Stimulated activated CD4-positive, alpha-beta T cell treated with anti-CD3 and anti-CD28 coated beads, Interleukin-4, amount 100 ng/mL, for 24 hours (primary cell): ENCODE measurements at regions not wholly inside any gene's neighbourhood (a gene's known extent, or its start where the extent isn't known, plus 50 kb on each side); places are given as distances from the start of the nearest gene placed in this dataset.

Experiments
- DNase-seq: peaks from one replicate; pipeline ENCODE4 v3.0.0-alpha.2; 2020

DNA sequence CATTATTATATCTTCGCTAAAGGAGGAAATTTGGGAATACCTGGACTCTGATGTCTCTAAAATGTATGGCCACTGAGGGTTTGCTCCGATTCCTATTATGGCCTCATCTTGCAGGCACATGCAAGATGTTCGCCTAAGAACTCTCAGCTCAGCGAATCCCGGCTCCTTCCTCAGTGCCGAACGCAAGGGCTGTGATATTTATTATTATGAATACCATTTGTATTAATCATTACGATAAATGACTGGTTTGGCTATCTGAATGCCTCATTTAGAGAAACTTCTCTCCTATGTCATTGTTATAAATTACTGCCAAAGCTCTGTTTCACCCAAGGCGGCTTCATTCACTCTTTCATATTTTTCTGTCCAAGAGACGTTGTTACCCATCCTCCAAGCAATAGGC is 369.7 kb upstream of the TSHZ3 start:
- DNase-seq, result no peak

DNA sequence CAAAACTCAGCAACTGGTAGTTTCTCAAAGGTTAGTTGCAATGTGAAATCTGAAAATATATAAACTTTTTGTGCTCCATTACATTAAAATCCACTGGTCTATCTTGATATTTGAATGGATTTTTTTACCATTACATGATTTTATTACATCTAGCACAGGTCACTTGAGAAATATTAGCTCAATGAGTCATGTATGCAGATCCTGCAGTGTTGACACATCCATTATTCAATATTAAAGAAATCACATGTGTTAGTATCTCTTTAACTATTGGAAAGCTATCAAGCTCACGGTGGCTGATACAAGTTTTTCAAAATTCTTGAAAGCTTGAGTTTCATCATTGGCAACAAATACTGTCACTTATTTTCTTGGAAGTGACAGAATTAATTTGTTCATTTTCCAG is 373.9 kb upstream of the TSHZ3 start:
- DNase-seq, result no peak

DNA sequence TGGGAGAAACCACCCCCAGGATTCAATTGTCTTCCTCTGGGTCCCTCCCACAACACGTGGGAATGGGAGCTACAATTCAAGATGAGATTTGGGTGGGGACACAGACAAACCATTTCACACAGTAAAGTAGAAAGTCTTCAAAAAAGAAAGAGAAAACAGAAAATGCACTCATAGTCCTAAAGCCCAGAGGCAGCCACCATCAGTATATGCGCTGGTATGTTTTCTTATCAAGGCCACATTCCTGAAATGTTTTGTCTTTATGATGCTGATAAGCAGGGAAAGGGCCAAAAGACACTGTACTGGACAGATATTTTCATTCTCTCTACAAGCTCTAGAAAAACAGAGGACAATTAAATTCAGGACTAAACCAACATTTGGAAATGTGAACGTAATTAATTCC is 375.8 kb upstream of the TSHZ3 start:
- no peak for DNase-seq

DNA sequence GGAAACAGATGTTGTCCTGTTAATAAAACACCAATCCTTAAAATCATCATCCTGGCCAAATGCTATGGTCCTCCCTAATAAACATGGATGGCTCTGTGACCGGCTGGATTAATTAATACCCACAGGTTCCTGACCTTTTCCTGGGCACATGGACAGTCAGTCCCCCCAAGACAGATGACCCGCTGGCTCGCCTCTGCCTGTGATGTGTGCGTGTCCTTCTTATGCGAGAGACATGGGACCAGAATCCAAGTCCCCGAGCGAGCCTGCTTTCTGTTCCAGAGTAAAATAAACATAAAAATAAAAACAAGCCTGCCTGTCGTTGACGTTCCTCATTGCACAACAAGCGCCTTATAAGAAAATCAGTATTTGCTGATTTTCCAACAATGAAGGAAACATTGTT is 378.3 kb upstream of the TSHZ3 start:
- DNase-seq, result no peak

DNA sequence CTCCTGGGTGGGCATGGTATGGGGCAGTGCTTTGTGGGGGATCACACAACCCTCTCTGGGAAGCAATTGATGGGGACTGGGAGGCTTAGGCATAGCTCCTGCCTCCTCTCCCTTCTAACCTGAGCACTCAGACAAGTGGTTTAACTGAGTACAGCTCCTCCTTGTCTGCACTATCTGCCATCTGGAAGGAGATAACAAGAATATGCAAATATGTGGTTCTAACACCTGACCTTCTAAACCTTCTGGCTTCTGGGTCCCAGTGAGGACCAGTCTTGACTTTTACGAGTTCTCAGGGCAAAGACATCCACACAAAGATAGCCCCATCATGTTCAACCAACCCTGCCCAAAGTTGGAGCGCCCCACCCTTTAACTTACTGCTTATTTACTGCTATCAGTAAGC is 381.0 kb upstream of the TSHZ3 start:
- DNase-seq, result no peak

DNA sequence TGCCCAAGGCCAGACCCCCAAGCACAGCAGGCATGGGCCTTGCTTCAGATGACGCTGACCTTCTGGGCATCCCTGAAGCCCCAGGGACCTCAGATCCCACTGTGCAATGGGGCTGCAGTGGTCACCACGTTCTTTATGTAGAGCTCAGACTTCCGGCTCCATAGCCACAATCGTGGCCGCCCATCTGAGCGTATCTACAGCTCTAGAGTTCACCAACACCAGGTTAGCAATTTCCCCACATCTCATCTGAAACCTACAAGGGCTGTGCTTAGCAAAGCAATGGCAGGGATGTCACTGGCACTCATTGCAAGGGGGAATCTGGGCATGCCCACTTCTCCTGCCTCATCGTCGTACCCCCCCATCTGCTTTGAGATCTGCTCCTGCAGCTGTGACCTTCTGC is 384.4 kb upstream of the TSHZ3 start:
- DNase-seq, result no peak

DNA sequence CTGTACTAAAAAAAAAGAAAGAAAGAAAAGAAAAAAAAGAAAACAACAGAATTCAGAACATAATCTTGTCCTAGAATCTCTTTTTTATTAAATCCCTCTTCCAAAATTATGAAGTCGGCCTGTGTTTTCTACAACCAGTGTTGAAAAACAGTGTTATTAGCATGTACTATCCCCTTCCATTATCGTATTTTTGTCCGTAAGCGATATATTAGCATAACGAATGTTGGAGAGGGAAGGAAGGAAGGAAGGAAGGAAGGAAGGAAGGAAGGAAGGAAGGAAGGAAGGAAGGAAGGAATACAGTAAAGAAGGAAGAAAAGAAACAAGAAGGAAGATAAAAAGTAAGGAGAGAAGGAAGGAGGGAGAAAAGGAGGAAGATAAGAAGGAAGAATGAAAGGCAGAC is 393.0 kb upstream of the TSHZ3 start:
- no peak for DNase-seq

DNA sequence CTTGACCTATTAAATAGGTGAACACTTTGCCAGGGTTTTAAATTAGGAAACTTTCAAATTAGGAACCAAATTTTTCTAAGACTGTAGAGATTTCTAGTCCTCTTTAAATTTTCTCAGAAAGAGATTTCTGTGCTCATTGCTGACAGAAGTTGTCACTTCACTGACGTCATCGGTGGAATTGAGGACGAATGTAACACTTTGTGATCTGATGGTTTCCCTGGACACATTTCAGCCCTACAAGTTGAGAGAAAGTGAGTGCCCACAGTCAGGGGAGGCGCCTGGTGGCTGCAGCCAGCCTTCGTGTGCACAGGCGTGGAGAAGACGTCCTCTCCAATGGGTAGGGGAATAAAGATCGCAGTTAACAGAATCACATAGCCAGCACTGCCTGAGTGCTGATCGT is 396.5 kb upstream of the TSHZ3 start:
- DNase-seq, result no peak

DNA sequence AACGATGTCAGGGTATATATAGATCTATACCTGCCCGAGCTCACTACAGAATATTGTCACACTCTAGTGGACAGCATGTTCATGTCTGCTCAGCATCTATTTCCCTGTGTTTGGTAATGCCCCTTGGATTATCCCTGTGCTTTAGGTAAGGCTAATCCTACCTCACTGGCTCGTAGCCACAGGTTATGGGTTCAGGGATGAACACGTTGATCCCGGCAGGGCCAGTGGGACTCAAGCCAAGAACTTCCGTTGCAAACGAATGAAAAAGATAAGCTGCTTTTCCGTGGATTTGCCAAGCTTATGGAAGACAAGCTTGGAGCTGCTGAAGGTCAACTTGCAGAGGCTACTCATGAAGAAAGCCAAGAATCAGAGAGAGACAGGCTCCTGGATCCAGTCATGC is 400.0 kb upstream of the TSHZ3 start:
- DNase-seq, result no peak

DNA sequence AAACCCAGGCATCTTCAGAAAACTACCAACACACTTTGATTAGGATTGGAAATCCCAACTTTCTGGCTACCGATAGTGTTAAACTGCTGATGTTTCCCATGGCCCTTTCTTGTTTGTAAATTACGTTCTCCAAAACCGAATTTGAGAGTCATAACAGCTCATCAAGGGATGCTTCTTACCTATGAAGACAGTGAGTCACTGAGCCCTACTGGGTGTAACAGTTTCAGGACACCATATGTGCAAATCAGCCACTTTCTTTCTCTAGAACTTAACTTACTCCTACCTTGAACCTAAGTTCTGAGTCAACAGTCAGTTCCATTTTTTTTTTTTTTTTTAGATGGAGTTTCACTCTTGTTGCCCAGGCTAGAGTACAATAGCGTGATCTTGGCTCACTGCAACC is 410.1 kb upstream of the TSHZ3 start:
- no peak for DNase-seq

DNA sequence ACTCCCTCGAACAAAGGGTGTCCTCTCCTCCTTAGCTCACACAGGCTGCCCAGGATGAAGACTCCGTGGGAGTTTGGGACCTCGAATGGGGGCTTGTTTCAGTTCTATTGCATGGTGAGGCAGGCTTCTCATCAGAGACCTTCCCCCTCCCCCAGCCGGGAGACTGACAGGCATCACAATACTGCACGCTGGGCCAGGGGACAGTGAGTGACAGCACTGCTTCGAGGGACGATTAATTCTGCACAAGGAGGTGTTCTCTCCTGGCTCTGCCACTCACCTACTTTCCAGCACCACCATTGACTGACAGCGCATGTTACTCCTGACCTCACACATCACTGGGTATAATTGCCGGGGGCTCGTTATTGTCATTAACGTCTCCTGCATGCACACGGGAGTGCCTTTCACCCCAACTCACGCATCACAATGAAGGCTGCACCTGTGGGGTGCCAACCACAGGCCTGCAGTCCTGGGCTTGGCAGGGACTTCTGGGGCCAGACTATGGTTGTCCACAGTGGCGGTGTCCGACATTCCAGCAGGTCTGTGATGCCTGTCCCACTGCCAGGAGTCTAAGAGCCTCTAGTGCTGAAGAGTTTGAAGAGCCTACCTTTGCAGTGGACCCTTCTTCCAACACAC is 412.2 kb upstream of the TSHZ3 start:
- no peak for DNase-seq

DNA sequence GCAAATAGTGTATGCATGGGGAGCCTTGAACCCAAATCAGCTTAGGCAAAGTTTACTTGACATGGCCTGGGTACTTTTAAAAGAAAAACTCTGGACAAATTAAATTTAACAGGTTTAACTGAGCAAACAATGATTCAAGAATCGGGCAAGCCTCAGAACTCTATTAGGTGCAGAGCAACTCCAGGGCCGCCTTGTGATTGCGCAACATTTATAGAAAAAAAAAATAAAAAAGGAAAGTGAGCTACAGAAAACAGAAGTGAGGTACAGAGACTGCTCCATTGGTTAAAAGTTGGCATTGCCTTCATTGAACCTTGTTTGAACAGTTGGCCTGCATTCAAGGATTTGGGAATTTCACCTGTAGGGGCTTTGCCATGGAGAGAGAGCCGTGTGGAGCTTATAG is 421.0 kb upstream of the TSHZ3 start:
- DNase-seq, result no peak

DNA sequence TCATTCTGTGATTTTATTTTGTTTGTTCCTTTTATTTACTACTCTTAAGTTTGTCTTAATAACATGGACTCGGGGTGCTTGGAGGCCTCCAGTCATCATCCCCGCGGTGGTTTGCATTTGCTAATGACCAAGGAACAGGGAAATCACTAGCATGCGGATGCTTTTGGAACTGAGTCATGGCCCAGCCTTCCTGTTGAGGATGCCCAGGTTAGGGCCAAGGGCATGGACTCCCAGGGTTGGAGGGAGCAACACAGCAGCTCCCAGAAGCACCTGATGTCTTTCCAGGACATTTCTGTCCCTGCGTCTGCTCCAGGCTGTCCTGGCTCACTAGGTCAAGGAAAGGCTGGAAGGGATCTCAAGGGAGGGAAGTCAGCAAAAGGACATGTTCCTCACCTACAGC is 423.7 kb upstream of the TSHZ3 start:
- DNase-seq, result no peak

DNA sequence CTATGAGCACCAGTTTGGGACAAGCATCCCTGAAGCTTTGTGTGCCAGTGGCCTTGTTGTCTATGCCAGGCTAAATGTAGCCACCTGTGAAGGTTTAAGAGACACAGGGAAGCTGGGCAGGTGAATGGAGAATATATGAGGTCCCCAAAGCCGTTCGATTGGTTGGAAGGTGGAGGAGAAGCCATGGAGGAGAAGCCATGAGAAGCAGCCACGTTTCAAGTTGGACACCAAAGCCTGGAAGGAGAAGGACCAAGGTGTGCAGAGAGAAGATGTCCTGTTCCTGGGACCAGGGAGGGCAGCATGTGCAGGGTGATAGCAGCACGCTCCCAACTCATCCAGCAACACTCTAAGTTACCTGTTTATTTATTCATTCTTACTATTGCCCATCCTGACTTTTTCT is 432.3 kb upstream of the TSHZ3 start:
- DNase-seq, result no peak

DNA sequence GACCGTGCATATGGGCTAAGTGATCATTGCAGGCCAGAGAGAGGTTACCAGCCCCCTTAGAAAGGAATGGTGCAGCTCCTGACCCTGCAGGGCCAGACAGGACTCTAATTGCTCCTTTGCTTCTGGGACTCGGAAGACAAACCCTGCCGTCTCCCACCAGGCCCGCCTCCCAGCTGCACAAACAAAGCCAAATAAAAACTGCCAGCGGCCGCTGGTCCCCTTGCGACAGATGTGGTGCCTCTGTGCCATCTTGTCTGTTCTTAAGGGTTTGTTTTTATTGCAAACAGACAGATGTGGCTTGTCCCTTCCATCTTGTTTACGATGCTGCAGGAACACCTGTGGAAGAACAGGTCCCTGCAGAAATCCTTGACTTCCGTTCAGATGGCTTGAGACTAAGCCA is 434.4 kb upstream of the TSHZ3 start:
- DNase-seq, result no peak

DNA sequence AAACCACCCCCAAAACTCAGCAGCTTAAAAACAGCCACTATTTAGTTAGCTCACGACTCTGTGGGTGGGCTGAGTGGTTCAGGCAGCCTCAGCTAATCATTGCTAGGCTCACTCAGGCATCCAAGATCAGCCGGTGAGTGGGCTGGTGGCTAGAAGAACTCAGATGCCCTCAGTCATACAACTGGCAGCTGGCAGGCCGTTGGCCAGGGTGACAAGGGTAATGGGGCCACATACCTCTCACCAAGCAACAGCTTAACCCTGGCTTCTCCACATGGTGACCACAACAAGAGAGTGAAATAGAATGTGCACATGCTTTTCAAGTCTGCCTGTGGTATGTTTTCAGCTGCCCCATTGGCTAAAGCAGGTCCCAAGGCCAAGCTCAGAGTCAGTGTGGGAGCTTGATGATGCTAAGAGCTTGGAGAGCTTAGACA is 435.4 kb upstream of the TSHZ3 start:
- no peak for DNase-seq

DNA sequence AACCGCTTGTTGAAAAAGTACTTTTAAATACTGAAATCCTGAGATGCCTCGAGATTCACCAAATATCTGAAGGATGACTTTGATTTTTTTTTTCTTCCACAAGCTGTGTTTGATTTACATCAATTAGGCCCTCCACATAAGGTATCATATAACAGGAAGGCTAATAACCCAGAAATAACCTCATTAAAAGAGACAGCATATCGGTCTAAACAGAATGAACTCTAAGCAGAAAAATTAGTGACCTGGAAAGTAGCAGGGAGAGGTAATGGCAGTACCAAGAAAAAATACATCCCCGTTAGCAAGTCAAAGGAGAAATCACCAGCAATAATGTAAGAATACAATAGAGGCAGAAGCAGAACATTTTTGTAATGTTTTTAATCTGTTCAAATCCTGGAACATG is 452.4 kb upstream of the TSHZ3 start:
- DNase-seq, result no peak

DNA sequence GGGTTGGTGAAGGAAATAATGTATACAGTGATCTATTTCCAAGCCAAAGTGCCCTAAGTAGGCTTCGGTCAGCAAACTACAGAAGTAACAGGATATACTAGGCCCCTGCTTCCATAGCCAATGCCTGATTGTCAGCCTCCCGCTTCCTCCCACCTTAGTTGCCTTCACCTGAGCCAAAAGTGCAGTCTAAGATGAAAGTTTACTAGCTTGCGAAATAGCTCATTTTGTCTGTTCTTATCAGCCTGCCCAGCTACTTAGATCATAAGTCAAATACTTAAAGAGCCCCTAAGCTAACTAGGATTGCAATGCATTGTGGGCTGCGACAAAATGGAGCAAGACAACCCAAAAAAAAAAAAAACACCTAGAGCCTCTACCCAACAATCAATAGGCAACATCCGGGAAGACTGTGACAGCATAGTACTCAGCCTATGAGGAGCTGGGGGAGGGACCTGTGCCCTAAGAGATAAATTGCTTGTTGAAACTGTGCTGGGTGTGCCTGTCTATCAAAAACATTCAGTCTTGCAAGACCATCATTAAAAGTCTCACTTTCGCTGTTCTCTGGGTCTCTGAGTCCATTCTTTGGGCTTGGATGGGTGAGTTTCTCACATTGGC is 454.7 kb upstream of the TSHZ3 start:
- DNase-seq, result no peak

DNA sequence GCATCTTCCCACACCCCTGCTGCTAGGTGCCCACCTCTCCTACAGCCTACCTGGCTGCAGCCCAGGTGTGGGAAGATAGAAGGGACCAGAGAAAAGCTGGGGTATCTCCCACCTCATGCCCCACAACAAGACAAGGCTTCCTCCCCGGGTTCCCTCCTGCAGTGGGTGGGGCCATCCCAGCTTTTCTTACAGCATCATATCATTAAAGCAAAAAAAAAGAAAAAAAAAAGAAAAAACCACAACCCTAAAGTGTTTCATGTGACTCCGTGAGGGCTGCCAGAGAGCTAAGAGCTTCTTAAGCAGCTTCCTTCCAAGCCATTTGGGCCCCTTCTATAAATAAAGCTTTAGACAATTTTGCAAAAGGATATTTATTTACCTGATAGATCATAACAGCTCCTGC is 455.4 kb upstream of the TSHZ3 start:
- DNase-seq, result no peak

DNA sequence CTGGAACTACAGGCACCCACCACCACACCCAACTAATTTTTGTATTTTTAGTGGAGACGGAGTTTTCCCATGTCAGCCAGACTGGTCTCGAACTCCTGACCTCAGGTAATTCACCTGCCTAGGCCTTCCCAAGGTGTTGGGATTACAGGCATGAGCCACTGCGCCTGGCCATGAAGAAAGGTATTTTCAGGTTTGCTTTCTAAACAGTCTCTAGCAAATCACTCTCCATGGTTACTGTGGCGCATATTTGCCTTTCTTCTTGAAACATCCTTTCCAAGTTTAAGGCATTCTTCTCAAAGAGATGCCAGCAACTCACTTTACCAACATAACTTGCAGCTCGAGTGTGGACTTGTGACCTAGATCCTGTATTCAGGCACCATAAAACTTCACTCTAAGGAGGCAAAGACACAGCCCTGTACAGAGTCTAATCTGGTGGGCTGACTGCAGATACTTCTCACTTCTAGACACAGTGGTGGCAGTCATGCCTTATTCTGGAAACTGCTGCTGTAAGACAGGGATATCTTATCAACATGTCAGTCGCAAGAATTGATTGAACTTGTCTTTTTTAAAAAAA is 461.4 kb upstream of the TSHZ3 start:
- no peak for DNase-seq

DNA sequence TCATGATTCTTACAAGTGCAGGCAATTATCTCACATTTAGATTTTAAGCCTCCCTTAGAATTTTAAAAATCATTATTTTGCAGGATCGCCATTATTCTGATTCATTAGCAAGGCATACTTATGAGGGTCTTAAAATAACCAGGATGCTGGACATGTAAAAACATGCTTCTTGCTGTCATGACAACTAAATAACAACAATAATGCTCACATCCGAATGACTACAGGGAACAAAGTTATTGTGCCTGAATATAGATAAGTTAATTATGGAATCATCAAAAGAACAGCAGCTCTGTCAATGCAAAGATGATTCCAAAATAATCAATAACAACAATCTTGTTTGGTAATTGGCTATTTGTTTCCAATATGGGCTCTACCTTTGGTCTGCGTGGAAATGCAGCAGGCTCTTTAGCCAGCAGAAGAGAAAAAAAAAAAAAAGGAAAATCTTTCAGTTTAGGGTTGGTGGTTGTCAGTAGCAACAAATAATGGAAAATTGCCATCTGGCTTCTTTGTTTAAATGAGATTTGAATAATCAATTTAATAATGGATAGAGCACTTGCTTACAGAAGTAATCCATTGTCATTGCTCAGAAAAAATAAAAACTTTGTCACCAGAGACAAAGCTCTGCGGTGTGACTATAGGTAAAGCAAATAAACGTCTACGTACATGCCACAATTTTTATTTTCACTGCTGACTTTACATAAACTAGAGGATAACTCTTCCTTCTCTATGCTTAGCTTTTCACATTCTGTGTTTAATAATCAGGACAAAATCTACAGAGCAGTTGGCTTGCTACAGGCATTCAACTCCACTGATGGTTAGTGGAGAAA is 468.9 kb upstream of the TSHZ3 start:
- no peak for DNase-seq

DNA sequence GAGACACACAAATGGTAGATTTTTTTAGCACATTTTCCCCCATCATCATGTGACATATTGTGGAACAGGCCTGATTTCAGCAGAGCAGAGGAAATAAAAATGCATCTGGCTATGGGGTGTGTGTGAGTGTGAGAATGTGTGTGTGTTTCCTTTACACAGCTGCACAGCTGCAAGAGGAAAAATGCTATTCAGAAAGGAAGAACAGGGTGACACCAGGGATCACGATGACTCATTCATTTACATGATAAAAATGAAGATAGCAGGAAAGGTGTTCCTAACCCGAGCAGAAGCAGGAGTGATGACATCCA is 469.5 kb upstream of the TSHZ3 start:
- DNase-seq, result no peak

DNA sequence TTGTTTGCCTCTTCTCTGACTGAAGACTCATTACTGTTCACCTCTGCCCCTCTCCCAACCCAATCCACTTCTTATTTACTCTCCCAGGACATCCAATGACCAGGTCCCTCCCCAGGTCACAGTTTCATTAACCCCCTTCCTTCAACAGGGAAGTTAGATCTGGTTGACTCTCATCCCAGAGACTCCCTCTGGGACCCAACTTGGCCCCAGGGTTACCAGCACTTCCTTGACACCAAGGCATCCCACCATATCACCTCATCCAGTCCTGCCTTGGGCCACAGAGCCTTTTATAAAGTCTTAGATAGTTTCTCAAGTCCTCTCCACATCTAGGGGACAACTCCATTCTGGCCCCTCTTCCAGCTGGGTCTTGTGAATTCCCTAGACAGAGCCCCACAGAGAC is 470.6 kb upstream of the TSHZ3 start:
- no peak for DNase-seq

DNA sequence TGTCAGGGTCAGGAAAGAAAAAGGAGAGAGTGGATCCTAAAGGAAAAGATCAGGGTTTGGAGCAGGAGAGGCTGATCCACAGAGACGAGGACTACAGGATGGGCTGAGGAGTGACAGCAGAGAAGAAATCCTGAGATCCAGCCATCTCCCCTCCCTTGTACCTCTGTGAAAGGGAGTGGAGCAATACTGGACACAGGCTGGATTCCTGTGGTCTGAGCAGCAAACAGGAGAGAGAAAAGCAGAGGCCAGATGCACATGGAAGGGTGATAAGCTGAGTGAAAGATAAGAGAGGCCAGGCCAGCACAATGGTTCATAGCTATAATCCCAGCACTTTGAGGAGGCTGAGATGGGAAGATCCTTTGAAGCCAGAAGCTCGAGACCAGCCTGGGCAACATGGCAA is 472.1 kb upstream of the TSHZ3 start:
- no peak for DNase-seq
